Activated CD8-positive, alpha-beta T cell treated with anti-CD3 and anti-CD28 coated beads for 36 hours (primary cell): ENCODE measurements at regions not wholly inside any gene's neighbourhood (a gene's known extent, or its start where the extent isn't known, plus 50 kb on each side); places are given as distances from the start of the nearest gene placed in this dataset.

Experiments used
- ATAC-seq: fragments of 200-7000 bp; cut with Tn5 transposase; one replicate; pipeline ENCODE4 v1.10.0; 2021; ENCODE audit warnings: mild to moderate bottlenecking, moderate library complexity
- CTCF ChIA-PET: fragments of 350-600 bp; sonication (Branson Sonifier 250); formaldehyde crosslinking; loops from one replicate; lab custom pipeline; 2021; ENCODE audit warnings: antibody characterized with exemption; lab: Charles Lee
- POLR2A ChIA-PET: fragments of 350-600 bp; sonication (Branson Sonifier 250); formaldehyde crosslinking; loops from one replicate; lab custom pipeline; 2021; ENCODE audit warnings: antibody characterized with exemption; lab: Charles Lee
- DNase-seq: peaks from one replicate; pipeline ENCODE4 v3.0.0-alpha.2; 2020
- H3K27ac Mint-ChIP-seq: one replicate; pipeline ENCODE4 v1.8.0; 2021; ENCODE audit warnings: mild to moderate bottlenecking, mixed read lengths
- H3K27me3 Mint-ChIP-seq: one replicate; pipeline ENCODE4 v1.8.0; 2021; ENCODE audit warnings: mixed read lengths
- H3K36me3 Mint-ChIP-seq: one replicate; pipeline ENCODE4 v1.8.0; 2021; ENCODE audit warnings: low read depth, mixed read lengths
- H3K4me1 Mint-ChIP-seq: one replicate; pipeline ENCODE4 v1.8.0; 2021; ENCODE audit warnings: low read depth, mixed read lengths
- H3K4me3 Mint-ChIP-seq: one replicate; pipeline ENCODE4 v1.8.0; 2021; ENCODE audit warnings: mild to moderate bottlenecking, moderate library complexity, mixed read lengths
- H3K9me3 Mint-ChIP-seq: one replicate; pipeline ENCODE4 v1.8.0; 2021; ENCODE audit warnings: mixed read lengths
- CTCF ChIP-seq: fragments of 200-600 bp; IDR thresholded peaks from one replicate; pipeline ENCODE4 v1.8.0; 2022; ENCODE audit warnings: antibody characterized with exemption, mild to moderate bottlenecking
- intact Hi-C: fragments of 100-400 bp; cut with micrococcal nuclease; formaldehyde crosslinking; loops from one replicate; pipeline ENCODE4 v1.10.0; 2022

GRCh38 chr6:74742793-74743508 lies 462.9 kb downstream of the COL12A1 start:
- ATAC-seq (no peak), DNase-seq (no peak)
- H3K9me3 Mint-ChIP-seq: peaks cover 2% of the 10 kb centered on the region
- no peaks in the 10 kb centered on the region for H3K27me3 Mint-ChIP-seq
- TF ChIP-seq CTCF: no peak
- H3K27ac Mint-ChIP-seq: no peak overlapping the region
- no peaks in the 10 kb centered on the region for H3K36me3 Mint-ChIP-seq
- ChIA-PET POLR2A (no interaction called here), CTCF (interaction anchor here (1.0 kb wide), 1 partner anchor 10 kb away, joined by 4 read pairs; no protein-coding TSS in a partner anchor)
- no peak overlapping the region for H3K4me3 Mint-ChIP-seq
- intact Hi-C loops: no loop called here
- H3K4me1 Mint-ChIP-seq: no peaks in the 10 kb centered on the region

GRCh38 chr6:74741646-74742045 lies 464.2 kb downstream of the COL12A1 start:
- H3K36me3 Mint-ChIP-seq: no peaks in the 10 kb centered on the region
- H3K4me3 Mint-ChIP-seq: no peak overlapping the region
- H3K4me1 Mint-ChIP-seq: no peaks in the 10 kb centered on the region
- H3K9me3 Mint-ChIP-seq: peaks cover 3% of the 10 kb centered on the region
- no peak for TF ChIP-seq CTCF
- no peaks in the 10 kb centered on the region for H3K27me3 Mint-ChIP-seq
- ChIA-PET POLR2A (no interaction called here), CTCF (no interaction called here)
- intact Hi-C loops: no loop called here
- DNase-seq (no peak), ATAC-seq (no peak)
- H3K27ac Mint-ChIP-seq: no peak overlapping the region

- ChIA-PET POLR2A (no interaction called here), CTCF (no interaction called here)
- H3K36me3 Mint-ChIP-seq: no peaks in the 10 kb centered on the region
- H3K27ac Mint-ChIP-seq: no peak overlapping the region
- peaks cover 3% of the 10 kb centered on the region for H3K9me3 Mint-ChIP-seq
- ATAC-seq: no peak
- intact Hi-C loops: no loop called here
- no peak for TF ChIP-seq CTCF
- H3K27me3 Mint-ChIP-seq: no peaks in the 10 kb centered on the region
- no peak for DNase-seq
- no peaks in the 10 kb centered on the region for H3K4me1 Mint-ChIP-seq
- no peak overlapping the region for H3K4me3 Mint-ChIP-seq
These were observed 470.5 kb downstream of the COL12A1 start for GRCh38 chr6:74735304-74735703.

GRCh38 chr6:74734901-74735300 lies 471.0 kb downstream of the COL12A1 start:
- ATAC-seq: no peak
- H3K36me3 Mint-ChIP-seq: no peaks in the 10 kb centered on the region
- ChIA-PET CTCF (no interaction called here), POLR2A (no interaction called here)
- no peaks in the 10 kb centered on the region for H3K27me3 Mint-ChIP-seq
- H3K9me3 Mint-ChIP-seq: peaks cover 3% of the 10 kb centered on the region
- H3K27ac Mint-ChIP-seq: no peak overlapping the region
- no peak for DNase-seq
- TF ChIP-seq CTCF: no peak
- intact Hi-C loops: no loop called here
- no peaks in the 10 kb centered on the region for H3K4me1 Mint-ChIP-seq
- H3K4me3 Mint-ChIP-seq: no peak overlapping the region

- ATAC-seq (no peak), DNase-seq (no peak)
- CTCF ChIA-PET: no interaction called here
- no peak for TF ChIP-seq CTCF
- POLR2A ChIA-PET: no interaction called here
- no peak overlapping the region for H3K4me3 Mint-ChIP-seq
- intact Hi-C loops: no loop called here
- peaks cover 2% of the 10 kb centered on the region for H3K9me3 Mint-ChIP-seq
- no peaks in the 10 kb centered on the region for H3K27me3 Mint-ChIP-seq
- no peaks in the 10 kb centered on the region for H3K36me3 Mint-ChIP-seq
- no peak overlapping the region for H3K27ac Mint-ChIP-seq
- no peaks in the 10 kb centered on the region for H3K4me1 Mint-ChIP-seq
These were observed 471.8 kb downstream of the COL12A1 start for GRCh38 chr6:74733830-74734620.
